GF-D8 (cell line): ENCODE measurements at regions not wholly inside any gene's neighbourhood (a gene's known extent, or its start where the extent isn't known, plus 50 kb on each side); places are given as distances from the start of the nearest gene placed in this dataset.
"Not testable (repeated sequence)": the region's sequence is repeated elsewhere in the genome, so short reads cannot be mapped to it uniquely, and the experiment has no call there.

Experiments
- DNase-seq: peaks from one replicate; lab custom pipeline; 2025; lab: John Stamatoyannopoulos, UW

DNA sequence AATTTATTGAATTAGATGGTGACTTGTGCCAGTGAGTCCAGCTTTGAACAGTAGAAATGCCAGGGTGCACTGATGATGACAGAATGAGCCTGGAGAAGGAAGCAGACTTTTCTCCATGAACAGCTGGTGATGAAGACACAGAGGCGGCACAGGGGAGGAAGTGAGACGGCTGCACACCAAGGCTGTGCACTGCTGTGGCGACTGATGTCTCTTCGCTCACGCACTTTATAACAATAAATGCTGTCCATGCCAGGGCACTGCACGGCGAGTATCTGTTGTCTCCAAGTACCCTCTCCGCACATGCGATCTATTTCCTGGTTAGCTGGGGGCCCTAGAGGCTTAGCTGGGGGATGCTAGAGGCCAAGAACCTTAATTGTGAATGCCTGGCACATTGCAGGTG is 175.2 kb downstream of the TMEM200C start:
- DNase-seq, result no peak

DNA sequence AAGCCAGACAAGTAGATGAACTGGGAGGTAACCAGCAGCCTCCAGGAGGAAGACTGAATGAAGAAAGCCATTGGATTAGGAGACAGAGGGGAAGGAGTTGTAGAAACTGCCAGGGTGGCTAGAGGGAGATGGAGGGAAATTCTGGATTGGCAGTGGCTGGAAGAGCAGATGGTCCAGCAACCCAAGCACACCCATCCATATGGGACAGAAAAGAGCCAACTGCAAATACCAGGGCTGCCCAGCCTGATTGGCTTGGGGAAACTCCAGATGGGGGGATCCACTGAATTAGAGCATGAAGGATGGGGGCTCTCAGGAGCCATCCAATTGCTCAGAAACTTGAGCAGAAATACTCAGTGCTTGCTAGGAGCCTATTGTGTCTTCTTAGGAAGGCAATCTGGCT is 173.5 kb upstream of the EPB41L3 start:
- DNase-seq, result no peak

DNA sequence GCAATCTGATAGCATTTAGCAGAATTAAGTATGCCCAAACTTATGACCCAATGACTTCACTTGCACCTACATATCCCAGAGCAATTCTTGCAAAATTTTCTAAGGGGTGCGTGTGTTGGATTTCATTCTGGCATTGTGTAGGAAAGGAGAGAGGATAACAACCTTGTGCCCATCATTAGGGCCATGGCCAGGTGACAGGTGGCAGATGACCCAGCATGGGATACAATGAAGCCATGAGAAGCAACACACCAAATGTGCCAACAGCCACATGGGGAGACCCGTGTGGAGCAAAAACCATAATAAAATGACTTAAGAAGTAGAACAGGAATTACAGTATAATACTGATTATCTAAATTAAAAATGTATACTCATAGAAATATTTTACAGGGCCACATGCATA is 166.9 kb upstream of the EPB41L3 start:
- DNase-seq, result no peak

DNA sequence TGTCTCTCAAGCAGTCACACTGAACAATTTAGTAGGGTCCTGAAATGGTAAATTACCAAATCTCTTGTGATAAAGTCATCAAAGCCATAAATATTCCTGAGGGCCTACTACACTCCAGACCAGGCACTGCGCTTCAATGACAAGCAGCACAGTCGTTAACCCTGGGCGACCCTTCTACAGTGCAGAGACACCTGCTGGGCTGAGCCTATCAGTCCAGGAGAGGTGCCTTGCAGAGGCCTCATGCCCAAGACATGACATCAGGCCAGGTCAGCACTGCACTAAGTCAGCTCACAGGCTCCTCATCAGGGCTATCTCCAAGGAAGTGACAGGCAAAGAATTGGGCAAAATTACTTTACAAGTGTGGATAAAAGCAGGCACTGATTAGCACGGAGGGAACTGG is 166.4 kb upstream of the EPB41L3 start:
- no peak for DNase-seq

DNA sequence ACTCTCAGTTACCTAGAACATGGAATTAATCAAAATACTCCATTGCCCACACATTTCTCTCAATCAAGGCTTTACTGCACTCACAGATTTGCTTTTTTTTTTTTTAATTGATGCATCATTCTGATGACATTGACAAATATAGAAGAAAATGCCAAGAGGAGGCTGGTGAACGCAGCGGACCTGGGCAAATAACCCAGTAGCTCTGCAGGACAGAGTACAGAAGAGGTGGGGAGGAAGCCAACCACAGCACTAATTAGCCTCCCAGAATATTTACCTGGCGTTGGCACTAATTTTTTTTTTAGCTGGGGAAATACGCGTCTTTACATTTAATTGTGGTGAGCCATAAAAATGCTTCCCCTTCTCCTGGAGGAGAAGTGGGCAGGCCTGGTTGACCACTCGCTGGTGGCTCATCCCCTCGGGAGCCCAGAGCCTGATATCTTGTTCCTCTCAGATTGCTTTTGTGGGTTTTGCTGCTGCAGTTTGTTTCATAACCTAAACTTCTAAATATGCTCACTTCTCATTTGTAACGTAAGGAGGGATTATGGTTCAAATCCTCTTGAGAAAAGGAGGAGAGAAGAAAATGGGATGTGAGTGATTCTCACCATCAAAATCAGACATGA is 165.8 kb upstream of the EPB41L3 start:
- DNase-seq, result peak; percentile 21

DNA sequence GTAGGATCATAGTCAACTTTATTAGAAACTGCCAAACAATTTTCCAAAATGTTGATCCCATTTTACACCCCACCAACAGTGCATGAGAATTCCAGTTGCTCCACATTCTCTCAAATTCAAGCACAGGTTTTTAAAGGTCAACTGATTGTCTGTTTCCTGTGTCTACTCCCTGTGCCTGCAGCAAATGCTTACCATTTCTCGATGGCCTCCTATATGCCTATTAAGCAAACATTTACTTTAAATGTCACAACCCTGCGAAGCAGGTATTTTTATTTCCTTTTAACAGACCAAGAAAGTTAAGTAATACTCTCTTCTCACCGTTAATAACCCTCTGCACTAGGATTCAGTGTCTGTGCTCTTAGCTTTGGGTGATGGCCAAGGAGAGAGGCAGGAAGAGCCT is 163.8 kb upstream of the EPB41L3 start:
- DNase-seq, result no peak

DNA sequence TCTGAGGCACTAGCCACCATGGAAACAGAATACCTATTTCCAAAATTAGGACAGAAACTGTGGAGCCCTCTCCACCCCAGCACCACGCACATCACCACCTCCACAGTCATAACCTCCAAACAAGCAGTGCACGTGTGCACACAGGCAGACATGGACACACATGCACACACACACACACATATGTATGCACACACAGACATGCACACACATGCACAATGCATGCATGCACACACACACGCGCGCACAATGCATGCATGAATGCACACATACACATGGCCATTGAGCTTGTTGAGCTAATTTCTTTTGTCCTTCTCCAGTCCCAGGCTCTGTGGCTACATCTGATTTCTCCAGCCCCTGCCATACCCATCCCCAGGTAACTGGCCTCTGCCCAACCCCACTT is 161.6 kb upstream of the EPB41L3 start:
- DNase-seq, result no peak

DNA sequence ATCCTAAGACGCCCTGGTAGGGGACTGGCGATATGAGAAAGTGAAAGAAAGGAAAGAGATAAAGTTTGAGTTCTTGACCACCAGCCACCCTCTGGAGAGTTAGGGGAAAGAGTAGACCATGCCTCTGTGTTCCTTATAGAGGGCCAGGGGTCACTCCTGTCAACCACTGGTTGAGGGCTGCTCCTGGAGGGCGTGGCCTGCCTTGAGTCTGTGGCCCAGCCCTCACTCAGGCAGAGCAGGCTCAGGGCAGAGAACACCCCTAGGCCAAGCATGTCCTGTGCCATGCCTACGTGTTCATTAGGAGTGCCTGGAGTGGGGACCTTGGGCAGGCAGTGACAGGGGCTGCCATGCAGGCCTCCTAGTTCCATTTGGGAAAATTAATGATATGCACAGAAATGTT is 161.1 kb upstream of the EPB41L3 start:
- DNase-seq, result no peak

DNA sequence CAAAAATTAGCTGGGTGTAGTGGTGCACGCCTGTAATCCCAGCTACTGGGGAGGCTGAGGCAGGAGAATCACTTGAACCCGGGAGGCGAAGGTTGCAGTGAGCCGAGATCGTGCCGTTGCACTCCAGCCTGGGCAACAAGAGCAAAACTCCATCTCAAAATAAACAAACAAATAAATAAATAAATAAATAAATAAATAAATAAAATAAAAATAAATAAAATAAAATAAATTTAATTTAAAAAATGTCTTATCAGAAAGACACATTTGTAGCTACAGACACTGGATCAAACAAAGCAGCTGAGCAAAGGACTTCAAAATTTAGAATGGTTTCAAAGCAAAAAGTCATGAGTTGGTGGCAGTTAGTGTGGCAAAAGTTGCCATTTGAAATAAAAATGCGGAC is 158.2 kb upstream of the EPB41L3 start:
- DNase-seq, result not testable (repeated sequence)

DNA sequence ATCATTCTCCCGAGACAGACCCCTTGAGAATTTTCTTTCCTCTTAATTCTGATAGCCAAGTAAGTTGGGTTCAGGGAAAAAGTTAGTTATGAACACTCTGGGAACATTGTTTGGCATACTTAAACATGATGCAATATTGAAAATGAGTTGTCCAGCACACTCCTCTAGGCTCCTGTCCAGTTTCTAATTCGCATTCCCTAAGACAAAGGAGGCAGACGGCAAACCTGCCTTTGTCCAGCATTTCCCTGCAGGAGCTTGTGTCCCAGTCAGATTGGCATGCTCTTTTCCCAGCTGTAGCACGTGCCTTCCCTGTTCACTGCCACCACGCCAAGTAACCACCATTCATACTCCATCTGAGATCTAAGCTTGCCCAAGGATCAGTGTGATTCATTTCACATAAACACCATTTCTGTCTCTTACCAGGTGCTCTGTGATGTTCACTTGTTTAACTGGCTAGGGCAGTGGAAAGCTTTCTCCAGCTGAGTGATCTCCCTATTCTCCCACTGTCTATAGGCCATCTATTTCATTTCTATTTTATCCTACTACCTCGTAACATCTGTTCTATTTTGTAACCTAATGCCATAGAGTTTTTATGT is 150.0 kb upstream of the EPB41L3 start:
- DNase-seq, result no peak

DNA sequence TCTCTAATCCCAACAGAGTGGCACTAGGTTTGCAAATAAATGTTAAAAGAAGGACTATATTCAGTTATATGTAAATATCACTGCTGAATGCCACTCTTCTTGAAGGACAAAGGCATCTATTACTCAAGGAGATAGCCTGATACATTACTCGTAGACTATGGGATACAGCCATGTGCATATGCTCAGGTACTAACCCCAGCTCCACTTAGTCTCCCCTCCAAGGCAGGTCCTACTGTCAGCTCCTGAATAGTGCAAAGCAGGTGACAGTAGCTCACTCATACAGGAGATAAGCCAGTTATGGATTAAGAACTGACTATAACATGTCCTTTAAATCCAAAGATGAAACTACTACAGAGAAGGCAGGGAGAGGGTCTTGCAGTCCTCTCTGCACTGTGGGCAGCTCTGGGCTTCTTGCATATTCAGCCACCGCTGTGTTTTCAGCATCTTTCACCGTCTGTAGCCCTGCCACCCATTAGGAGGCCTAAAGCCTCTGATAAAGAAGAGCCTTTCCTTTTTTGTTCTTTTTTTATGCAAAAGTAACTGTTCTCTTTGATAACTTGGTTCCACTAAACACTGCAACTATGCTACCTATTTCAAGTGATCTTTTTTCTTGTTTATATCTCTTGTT is 135.1 kb upstream of the EPB41L3 start:
- DNase-seq, result no peak

DNA sequence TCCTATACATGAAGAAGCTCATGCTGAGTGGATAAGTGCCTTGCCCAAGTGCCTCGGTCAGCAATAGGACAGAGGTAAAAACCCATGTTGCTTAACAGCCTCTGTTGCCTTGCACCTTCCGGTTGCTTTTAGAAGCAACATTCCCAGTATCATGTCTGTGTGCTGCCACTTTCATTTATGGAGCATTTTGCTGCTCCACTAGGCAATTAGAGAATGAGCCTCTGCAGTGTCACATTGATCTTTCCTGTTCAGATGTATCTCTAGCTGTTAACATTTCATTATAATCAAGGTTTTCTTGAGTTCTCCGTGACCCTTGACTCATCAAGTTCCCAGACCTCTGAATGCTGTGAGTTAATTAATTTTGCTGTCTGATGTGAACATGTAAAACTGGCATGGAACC is 134.5 kb upstream of the EPB41L3 start:
- DNase-seq, result no peak

DNA sequence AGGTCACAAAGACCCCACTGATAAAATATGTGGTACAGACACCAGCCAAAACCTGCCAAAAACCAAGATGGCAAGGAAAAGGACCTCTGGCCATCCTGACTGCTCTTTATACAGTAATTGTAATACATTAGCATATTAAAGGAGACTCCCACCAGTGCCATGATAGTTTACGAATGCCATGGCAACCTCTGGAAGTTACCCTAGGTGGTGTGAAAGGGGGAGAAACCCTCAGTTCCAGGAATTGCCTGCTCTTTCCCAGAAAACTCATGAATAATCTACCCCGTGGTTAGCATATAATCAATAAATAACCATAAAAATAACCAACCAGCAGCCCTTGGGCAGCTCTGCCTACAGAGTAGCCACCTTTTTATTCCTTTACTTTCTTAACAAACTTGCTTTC is 129.8 kb upstream of the EPB41L3 start:
- no peak for DNase-seq

DNA sequence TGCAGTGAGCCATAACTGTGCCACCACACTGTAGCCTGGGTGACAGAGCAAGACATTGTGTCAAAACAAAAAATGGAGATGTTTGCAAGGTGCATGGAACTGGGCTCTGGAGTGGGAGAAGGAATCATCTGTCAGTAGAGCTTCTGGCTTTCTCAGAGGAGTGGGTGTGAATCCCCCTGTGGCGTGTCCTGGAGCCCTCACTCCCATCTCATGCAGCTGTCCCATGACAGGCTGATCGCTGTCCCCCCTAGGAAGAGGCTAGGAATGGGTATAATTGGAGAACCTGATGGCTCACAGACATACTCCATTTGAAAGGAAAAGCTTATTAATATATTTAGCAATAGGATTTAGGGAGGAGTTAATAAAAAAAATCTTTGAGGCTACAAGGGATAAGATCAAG is 125.8 kb upstream of the EPB41L3 start:
- no peak for DNase-seq

DNA sequence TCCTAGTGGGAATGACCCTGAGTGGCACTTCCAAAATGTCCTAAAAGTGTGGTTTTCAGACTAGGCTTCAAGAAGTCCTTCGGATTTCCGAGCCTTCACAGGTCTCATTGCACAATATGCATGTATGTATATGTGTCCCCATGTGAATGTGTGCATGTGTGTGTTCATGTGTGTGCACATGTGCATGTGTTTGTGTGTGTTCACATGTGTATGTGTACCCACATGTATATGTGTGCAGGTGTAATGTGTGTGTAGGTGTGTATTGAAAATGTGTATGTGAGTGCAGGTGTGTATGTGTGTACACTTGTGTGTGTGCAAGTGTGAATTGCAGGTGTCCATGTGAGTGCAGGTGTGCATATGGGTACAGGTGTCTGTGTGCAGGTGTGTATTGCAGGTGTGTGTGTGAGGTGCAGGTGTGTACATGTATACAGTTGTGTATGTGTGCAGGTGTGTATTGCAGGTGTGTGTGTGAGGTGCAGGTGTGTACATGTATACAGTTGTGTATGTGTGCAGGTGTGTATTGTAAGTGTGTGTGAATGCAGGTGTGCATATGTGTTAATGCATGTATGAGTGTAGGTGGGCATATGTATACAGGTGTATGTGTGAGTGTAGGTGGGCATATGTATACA is 124.4 kb upstream of the EPB41L3 start:
- no peak for DNase-seq

DNA sequence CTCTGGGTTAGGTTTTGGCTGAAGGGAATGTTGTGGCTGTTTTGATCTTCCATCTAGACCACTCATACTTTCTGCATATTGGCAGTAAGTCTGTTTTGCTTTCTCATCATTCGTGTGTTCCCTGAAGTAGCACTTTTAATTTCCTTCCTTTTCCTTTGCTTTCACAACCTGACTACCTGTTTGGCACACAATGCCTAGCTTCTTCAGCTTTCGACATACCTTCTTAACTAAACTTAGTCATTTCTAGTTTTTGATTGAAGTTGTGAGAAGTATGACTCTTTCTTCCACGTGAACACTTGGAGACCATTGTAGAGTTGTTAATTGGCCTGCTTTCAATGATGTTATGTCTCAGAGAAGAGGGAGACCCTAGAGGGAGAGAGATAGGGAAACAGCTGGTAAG is 123.6 kb upstream of the EPB41L3 start:
- no peak for DNase-seq

DNA sequence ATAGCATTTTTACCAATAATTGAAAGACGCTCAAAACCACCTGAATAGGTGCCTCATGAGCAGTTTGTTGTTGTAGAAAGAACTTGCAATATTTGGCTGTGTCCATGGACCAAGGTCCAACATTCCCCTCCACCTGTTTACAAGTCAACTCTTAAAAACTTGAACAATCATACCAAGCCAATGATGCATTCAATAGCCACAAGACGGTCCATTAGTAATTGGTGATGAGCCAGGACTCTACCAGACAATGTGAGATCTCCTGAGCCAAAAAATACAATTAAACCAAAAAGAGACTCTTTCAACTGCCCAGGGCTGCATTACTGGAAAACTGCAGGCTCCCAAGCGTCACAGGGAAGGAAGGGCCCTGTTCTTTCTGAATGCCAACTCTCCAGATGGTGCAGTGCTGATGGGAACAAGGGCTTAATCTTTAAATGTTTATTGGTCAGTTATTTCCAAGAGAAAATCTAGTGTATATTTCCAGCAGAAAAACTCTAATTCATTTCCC is 118.8 kb upstream of the EPB41L3 start:
- no peak for DNase-seq

DNA sequence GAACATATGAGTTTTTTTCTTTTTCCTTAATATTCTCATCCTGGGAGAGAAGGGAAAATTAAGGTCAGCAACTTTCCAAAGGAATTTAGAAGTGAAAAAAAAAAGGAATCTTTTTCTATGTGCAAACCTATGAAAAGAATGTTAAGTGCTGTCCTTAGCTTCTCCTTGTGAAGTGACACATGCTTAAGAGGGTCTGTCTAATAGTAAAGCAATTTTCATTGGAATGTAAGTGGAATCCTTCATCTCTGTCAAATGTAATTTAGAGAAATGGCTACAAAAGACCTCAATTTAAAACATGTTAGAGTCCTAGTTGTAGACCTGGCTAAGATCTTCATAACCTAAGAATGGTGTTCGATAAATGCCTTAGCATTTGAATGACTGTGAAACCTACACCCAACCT is 117.4 kb upstream of the EPB41L3 start:
- no peak for DNase-seq

DNA sequence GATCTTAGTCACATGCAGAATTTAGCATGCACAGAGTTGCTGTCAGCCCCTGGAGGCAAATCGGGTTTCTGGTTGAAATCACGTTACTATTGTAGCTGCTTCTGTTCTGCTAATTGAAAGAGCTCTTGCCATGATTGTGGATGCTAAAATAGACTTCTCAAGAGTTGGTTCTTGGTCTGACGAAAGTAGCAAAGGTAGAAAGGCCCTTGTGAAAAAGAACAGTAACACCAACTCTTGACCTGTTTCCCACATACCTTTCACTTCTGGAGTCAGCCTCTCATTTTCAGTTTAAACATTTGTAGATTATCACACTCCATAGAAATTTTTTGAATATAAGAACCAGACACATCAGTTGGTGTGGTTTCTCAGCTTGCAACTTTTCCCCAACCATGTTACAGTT is 110.0 kb upstream of the EPB41L3 start:
- no peak for DNase-seq

DNA sequence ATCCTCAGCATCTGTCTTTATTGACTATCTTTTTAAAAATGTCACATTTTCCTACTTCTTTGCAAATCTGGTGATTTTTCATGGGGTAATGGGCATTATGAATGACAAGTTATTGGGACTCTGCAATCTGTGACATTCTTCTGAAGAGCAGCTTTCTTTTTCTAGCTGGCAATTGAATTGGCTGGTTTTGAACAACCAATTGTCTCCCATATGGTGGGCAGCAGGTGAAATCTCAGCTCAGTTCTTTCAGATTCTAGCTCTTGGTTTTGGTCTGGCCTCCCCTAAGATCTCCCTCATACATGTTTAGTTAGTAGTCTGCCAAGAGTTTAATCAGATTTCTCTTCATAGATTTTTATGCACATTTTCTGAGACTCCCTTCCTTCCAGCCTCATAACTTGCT is 107.9 kb upstream of the EPB41L3 start:
- DNase-seq, result no peak

DNA sequence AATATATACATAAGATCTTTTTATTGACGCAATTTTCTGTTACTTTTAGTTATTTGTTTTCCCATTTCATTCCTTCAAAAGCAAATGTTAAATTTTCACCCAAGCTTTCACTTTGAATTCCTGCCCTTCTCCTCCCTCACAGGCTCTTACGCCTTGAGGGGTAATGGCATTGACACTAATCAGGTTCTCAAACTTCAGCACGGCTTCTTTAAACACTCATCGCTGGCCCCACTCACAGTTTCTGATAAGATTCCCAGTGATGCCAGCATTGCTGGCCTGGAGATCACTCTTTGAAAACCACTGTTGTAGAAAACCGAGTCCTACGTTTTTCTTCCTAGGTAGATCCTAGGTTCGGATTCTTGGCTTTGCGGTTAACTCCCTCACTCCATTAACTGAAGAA is 105.6 kb upstream of the EPB41L3 start:
- DNase-seq, result no peak

DNA sequence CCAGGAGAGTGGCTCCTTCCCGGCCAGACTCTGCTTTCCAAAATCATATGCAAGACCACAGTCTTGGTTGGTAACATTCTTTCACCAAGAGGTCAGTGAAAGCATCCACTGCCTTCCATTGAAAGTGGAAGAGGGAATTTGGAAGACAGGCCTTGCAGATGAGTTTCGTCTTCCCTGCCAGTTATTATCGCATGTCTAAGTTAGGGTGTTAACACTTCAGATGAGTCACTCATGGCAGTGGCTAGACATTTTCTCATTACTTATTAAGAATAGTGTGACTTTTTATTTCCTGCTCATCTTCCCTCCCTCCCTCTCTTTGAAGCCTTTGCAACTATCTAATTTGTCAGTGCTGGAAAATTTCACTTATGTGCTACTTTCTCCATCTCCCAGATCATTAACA is 102.9 kb upstream of the EPB41L3 start:
- no peak for DNase-seq

DNA sequence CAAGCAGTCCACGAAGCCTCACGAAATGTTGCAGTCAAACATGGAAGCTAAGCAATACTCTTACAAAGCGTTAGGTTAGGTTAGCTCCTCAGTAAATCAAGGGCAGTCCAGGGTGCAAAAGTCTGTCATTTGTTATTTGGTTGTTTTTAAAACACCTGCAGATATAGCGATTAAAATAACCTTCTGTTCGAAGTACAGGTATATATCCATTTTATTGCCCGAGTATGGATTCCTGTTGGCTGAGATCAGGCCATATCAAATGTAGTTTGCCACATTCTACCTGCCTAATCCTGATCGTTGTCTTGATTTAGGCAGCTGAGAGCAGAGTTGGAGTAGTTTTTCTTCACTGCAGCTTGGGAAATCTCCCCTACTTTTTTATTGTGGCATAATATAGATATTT is 99.5 kb upstream of the EPB41L3 start:
- no peak for DNase-seq
